HG03045 (cell line): ENCODE measurements at regions not wholly inside any gene's neighbourhood (a gene's known extent, or its start where the extent isn't known, plus 50 kb on each side); places are given as distances from the start of the nearest gene placed in this dataset.
"Not testable (repeated sequence)": the region's sequence is repeated elsewhere in the genome, so short reads cannot be mapped to it uniquely, and the experiment has no call there.

Experiments
- ATAC-seq: cut with Tn5 transposase; IDR thresholded peaks from one replicate; pipeline ENCODE4 v1.9.1; 2021; ENCODE audit warnings: mild to moderate bottlenecking, moderate library complexity; ENCODE audit not compliant: unreplicated experiment

DNA sequence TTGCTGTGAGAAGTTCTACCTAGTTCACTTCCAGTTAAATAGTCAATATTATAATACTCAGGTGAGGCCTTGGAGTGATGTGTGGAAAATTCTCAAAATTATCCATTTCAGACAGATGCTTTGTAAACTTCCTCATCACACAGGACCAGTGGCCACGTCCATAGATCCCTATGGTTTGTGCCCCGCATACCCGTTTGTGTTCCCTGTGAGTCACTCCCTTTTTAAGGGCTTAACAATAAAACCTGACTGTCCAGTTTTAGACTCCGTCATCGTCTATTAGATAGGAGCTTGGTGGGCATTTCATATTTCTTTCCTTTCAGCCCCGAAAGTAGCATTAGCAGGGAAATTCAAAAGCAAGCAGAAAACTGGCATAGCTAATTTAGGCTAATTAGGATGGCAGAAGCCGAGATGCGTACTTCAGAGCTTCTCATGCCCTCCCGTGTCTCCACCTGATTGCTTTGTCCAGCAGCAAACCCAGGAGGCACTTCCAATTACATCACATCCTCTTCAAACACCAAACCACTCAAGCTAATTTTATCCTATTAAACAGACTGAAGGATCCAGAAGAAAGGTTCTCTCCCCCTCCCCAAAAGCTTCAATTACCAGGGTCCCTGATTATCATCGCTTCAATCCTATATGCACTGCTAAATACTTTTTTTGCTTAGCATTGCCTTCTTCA, 186.6 kb upstream of the OTX2 start:
- ATAC-seq: no peak

DNA sequence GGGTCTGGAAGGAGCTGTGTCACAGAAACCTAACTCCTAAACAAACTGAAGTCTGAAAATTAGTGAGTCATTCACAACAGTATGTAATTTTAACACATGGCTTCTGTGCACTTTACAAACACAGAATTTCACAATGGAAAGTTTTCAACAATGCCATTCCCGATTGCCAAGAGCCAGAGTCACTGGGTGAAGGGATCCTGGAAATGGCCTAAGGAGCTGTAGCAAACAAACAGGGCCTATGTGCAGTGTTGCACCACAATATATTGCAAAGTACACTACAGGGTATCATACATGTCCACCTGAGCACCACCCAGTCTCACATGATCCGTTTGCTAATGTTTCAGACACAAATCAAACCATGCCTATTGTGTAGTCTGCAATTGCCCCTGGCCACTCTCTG, 184.7 kb upstream of the OTX2 start:
- no peak for ATAC-seq

DNA sequence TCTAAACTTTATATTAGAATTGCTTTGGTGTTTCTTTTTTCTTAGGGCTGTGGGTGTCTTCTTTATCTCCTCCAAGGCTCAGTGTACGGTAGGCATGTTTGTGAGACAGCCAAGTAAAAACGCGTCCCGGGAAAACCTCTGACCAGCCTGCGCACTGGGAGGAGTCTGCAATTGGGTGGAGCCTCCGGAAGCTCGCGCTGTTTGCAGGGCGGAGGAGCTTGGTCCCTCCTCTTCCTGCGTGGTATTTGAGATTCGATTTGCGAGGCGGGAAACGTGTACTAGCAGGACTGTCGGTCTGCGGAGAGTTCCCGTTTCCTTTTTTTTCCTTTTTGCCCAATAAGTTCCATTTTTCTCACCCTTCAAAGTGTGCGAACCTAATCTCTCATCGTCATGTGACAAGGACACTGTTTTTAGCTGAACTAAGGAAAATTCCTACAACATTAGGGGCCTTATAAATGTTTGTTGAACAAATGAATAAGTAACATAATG, 182.1 kb upstream of the OTX2 start:
- no peak for ATAC-seq

DNA sequence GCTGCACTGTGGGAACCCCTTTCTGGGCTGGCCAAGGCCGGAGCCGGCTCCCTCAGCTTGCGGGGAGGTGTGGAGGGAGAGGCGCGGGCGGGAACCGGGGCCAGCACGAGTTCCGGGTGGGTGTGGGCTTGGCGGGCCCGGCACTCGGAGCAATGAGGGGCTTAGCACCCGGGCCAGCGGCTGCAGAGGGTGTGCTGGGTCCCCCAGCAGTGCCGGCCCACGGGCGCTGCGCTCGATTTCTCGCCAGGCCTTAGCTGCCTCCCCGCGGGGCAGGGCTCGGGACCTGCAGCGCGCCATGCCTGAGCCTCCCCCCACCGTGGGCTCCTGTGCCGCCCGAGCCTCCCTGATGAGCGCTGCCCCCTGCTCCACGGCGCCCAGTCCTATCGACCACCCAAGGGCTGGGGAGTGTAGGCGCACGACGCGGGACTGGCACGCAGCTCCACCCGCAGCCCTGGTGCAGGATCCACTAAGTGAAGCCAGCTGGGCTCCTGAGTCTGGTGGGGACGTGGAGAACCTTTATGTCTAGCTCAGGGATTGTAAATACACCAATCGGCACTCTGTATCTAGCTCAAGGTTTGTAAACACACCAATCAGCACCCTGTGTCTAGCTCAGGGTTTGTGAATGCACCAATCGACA, 180.8 kb upstream of the OTX2 start:
- ATAC-seq: not testable (repeated sequence)

DNA sequence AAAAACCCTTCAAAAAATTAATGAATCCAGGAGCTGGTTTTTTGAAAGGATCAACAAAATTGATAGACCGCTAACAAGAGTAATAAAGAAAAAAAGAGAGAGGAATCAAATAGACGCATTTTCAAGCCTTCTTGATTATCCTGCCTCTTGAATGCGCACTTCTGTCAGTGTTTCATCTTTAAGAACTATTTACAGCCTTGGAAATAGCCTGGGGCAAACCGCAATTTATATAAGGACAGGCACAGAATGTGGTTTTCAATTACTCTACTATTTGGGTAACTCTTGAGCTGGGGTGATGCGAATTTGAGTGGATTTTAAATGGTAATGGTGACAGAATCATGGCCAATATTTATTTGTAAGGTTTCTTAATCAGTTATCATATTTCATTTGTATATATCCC, 179.1 kb upstream of the OTX2 start:
- no peak for ATAC-seq

DNA sequence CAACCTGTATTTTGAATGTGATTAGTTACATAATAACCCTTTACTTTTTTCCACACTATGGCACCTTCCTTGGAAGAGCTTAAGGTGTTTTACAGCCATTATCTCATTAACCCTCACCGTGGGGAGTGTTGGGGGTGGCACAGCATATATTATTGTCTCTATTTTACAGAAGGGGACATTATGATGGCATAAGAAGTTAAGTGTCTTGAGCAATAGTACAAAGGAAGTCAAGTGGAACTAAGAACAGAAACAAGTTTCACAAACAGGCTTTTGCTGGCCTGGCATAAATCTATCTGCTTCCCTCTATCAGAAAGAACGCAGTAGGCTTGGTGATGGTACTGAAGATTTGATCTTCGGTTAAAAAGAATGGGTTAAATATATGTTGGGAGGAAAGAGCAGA, 169.7 kb upstream of the OTX2 start:
- no peak for ATAC-seq

DNA sequence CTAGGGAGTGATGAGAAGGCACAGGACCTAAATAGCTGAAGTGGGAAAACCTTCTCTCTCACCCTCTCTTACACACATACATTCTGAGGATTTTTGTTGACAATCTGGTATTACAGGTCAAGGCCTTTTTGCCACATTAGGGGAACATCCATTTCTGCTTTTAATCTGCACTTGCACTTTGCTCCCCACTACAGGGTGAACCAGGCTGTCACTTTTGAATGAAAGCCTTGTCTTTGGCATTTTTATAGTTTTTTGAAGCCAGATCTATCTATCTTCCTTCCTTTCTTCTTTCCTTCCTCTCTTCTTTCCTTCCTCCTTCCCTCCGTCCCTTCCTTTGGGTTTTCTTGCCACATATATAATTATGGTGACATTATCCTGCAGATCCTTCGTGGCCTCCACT, 165.9 kb upstream of the OTX2 start:
- no peak for ATAC-seq

DNA sequence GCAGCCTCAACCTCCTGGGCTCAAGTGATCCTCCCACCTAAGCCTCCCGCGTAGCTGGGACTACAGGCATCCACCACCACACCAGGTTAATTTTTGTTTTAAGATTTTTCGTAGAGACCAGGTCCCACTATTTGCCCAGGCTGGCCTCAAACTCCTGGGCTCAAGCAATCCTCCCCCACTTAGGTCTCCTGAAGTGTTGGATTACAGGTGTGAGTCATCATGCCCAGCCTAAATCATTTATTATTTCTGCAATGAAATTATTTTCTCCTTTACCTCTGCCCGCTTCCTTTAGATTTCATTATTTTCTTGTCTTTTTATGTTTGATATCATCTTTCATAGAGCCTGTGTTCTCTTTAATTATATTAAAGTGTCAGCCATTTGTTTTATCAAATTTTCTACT, 165.2 kb upstream of the OTX2 start:
- no peak for ATAC-seq

DNA sequence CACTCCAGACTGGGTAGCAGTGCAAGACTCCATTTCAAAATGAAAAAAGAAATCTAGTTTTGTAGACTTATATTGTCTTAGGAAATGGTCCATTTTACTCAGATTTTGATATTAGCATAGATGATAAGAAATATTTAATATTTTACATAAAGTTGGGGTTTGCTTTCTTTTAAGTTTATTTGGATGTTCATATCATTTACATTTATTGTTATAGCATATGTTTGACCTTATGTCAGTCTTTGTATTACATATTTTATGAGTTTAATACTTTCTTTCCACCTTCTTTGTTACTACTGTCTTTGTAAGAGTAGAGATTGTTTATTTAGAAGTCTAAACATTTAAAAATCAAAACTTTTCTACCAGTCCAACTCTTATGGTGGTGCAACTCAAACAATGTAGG, 162.7 kb upstream of the OTX2 start:
- ATAC-seq: no peak

DNA sequence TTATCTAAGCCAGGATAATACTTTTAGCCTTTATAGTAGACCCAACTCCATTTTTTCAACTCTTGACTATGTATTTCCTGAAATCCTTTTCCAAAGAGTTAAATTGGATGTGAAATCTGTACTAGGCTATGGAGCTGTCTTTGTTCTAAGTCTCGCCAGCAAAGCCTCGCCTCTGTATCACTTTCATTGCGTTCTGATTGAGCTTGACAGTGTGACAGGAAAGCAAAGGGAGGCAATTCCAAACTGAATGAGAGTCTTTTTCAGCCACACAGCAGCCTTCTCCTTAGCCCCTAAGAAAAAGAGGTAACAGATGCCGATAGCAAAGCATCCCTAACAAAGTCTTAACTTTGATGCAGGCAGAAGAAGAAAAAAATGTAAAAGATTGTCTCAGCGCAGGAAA, 154.6 kb upstream of the OTX2 start:
- no peak for ATAC-seq

DNA sequence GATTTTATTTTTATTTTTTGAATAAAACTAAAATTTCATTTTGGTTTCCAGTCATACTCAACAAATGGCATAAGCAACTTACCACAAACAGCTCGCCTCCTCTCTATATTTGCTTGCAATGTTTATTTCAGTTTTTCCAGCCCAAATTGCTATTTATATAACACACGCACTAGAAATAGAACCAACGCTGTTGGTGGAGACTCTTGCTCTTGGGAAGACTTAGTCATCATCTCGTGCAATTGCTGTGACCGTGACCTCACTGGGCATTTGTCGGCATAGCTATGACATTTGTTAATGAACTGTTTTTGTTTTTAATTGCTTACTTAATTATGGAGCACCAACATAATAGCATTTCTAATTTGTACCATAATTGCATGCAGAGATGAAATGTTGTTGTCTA, 153.1 kb upstream of the OTX2 start:
- ATAC-seq: no peak

DNA sequence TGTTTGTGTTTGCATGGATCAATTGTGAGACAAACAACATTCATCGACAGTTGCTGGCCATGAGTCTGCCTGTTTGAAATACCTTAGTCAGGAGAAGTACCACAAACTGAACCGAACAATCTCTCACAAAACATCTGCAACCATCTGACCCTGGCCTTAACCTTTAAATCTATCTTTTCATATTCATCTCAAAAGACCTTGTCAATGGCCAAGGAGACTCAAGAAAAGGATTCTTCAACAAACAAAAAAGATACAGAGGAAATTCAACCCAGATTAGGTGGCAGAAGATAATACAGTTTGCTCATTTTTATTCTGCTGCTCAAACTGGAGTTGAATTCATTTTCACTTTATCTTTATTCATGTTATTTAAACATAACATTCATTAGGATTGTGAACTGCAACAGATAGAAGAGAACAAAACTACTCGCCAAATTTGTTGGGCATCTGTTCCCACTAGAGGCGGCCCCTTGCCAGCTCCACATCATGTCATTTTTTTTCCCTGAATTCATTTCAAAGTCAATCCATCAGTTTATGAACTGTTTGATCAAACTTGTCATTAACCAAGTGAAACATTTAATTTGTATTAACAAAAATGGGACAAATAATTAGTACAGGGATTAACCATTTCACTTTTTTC, 152.3 kb upstream of the OTX2 start:
- no peak for ATAC-seq

DNA sequence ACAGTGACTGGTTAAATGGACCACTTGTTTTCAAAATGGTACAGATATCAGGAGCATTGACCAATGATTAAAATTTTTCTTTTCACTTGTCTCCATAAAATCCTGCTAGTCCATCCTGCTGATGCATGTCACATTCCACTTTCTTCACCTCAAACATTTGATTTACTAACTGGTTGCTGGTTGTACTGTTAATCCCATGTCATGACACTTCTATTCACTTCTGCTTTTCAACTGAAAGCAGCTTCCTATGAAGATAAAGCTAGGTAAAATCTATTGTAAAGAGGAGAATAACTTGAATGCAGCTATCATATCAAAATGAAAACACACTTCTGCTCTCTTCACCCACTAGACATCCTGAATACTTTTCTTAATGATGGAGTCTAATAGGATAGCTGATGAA, 149.6 kb upstream of the OTX2 start:
- no peak for ATAC-seq

DNA sequence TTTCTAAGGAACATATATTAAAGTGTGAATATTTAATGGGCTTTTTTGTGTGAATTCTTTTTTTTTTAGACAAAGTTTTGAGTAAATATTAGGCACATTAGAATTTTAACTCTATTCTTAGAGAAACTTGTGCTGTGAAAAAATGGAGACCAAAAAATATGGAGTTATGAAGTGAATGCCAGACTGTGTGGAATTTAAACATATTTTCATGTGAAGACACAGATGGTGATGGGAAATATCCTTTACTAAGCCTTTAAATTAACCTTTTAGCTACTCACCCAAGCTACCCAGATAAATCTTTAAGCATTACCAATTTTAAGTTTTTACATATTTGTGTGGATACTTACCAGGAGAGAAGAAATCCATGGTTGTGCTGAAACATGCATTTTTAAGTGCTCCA, 148.8 kb upstream of the OTX2 start:
- ATAC-seq: no peak

DNA sequence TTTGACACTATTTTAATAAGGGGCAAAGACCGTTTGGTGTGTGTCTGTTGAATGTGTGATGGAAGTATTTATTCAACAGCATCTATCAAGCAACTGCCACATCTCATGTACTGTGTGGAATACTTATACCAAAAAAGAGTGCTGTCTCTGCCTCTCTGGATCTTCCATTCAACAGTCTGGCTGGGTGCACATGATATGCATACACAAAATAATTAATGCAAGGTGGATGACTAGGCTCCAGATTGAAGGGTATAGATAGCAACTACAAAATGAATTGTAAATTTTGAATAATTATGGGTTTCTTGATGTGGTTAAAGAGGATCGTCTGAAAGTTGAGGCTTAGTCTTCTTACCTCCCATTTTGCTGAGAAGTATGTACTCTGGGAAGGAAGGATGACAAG, 145.9 kb upstream of the OTX2 start:
- no peak for ATAC-seq

DNA sequence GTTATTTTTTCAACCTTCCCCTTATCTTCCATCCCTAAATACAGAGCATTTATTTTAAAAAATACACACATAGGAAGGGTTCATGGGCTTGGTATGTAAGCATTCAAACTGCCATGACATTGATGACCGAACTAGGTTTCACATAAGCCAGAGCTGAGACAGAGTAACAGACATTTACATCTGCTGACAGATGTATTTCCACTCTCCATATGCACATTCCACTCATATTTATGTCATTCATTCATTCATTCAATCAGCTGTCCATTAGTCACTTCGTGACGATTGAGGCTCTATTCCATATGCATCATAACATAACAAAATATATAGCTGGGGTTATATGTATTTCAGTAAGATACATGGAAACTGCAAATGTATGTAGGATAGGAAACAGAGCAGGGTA, 145.5 kb upstream of the OTX2 start:
- ATAC-seq: no peak

DNA sequence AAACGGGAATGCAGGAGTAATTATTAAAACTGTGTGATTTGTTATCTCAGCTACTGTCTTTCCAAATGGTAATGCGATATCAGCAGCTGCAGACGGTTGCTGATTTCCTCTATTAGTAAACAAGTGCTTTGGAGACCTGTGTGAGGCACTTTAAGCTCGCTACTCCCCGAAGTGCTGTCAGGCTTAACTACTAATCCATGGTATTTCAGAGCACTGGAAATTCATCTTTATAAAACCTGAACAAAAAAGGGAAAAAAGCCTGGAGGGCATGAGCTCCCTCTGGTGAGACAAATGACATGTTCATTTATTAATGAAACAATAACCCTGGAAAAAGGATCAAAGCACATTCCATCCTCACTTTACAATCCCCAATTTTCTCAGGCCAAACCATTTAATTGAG, 143.6 kb upstream of the OTX2 start:
- ATAC-seq: no peak

DNA sequence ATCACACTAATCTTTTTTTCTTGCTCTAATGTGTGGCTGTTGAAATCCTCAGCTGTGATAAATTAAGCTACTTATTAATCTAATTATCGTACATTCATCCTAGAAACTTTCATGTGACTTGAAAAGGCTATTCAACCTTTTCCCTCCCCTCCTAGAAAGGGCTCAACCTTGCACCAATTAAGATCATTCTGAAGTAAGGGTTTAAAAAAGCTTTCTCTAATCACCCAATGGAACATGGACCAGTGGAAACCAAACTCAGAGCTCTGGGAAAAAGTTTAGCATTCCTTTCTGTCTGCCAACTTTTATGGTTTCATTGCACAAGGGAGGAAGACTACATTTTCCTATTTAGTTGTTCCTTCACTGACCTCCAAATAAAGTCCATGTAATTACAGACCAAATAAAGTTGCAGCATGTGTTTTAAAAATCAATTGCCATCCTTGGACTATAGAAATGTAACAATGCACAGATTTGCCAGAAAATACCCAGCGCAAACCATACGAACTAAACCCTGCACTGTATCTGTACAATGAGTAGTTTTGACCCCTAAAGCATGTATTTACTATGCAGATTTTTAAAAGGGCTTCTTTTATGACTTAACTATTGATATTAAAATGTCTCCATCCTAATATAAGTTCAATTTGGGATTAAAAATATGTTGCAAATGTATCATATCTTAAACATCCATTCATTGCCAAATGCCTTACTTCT, 142.6 kb upstream of the OTX2 start:
- ATAC-seq: no peak

DNA sequence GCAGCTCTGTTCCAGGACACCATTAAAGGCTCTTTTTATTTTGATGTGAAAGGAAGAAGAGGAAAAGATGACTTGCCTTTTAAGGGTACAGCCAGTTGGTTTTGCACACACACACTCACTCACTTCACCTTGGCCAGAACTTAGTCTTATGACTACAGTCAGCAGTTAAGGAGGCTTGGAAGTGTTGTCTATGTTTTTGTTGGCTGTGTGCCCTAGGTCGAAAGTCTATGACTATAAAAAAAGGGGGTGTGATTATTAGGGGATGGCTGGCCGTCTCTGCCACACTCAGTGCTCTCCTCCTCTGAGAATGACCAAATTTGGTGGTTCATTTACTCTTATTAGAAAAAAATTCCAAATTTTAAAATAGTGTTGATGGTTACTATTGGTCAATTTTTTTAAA, 139.5 kb upstream of the OTX2 start:
- no peak for ATAC-seq

DNA sequence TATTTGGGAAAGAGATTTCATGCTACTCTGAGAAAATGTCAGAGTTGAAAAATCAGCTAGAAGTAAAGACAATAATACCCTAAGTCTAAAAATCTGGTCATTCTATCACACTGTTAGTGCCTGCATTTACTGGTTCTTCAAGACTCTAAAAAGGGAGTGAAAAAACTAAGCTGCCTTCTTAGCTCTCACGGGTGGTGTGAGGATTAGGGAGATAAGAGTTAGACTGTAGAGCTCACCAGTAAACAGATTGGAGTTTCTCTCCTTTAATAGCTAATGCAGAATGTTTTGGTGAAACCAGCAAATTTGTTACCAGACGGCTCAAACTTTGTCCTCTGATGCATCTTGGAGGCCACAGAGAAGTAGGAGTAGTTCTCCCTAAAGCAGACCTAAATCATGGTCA, 135.0 kb upstream of the OTX2 start:
- ATAC-seq: no peak

DNA sequence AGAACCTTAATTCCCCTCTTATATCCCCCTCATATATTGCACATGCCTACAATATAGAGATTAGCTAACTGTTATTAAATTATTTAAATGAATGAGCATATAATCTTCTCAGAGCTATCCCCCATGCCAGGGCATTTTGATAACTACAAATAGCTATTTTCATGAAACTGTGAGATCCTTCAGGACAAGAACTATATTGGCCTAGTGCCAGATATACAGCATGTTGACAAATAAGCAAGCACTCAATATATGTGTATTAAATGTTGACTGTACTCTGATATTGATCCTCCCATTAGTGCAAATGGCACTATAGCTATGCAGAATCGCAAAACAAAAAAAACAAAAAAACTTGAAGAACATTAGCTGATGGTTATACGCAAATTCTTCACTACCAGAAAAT, 134.1 kb upstream of the OTX2 start:
- ATAC-seq: no peak

DNA sequence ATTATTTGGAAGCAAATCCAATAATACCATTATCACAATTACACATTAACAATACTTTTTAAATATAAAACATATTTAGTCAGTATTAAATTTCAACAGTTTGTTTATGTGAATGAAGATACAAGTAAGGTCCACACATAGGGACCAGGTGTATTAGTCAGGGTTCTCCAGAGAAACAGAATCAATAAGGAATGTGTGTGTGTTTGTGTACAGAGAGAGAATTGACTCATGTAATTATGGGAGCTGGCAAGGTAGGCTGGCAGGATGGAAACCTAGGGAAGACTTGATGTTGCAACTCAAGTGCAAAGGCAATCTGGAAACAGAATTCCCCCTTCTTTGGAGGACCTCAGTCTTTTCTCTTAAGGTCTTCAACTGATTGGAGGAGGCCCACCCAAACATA, 123.2 kb upstream of the OTX2 start:
- no peak for ATAC-seq
